ENCODE measurements at regions not wholly inside any gene's neighbourhood (a gene's known extent, or its start where the extent isn't known, plus 50 kb on each side); places are given as distances from the start of the nearest gene placed in this dataset.
"Not testable (repeated sequence)": the region's sequence is repeated elsewhere in the genome, so short reads cannot be mapped to it uniquely, and the experiment has no call there.

GRCh38 chr6:90361174-90361573 lies 64.5 kb upstream of the BACH2 start:
- 59 to 68% methylated on average over 4 of the region's 4 CpGs for WGBS, 2 donors
- Histone ChIP-seq H3K4me3 (no peak overlapping the region), H3K27ac (no peak overlapping the region), H3K9me3 (no peaks in the 10 kb centered on the region), H3K27me3 (peaks cover 0 to 5% (median 0%) of the 10 kb centered on the region in 4 donors), H3K36me3 (no peaks in the 10 kb centered on the region), H3K4me1 (no peaks in the 10 kb centered on the region)
- DNase-seq (no peak), FAIRE-seq (no peak), ATAC-seq (no peak)
- TF ChIP-seq, protein P1, sequence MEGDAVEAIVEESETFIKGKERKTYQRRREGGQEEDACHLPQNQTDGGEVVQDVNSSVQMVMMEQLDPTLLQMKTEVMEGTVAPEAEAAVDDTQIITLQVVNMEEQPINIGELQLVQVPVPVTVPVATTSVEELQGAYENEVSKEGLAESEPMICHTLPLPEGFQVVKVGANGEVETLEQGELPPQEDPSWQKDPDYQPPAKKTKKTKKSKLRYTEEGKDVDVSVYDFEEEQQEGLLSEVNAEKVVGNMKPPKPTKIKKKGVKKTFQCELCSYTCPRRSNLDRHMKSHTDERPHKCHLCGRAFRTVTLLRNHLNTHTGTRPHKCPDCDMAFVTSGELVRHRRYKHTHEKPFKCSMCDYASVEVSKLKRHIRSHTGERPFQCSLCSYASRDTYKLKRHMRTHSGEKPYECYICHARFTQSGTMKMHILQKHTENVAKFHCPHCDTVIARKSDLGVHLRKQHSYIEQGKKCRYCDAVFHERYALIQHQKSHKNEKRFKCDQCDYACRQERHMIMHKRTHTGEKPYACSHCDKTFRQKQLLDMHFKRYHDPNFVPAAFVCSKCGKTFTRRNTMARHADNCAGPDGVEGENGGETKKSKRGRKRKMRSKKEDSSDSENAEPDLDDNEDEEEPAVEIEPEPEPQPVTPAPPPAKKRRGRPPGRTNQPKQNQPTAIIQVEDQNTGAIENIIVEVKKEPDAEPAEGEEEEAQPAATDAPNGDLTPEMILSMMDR (IDR thresholded peaks at IDR 0.05), result no peak
- intact Hi-C loops (cut with DNase I), result no loop called here

- FAIRE-seq; H3K27me3 ChIP-seq; DNase-seq; intact Hi-C loops (cut with DNase I); H3K27ac ChIP-seq; H3K9me3 ChIP-seq; H3K4me3 ChIP-seq; H3K36me3 ChIP-seq; H3K4me1 ChIP-seq: not testable (repeated sequence)
- 64 to 68% methylated on average over 11 of the region's 11 CpGs for WGBS, 2 donors
- peak in 1 of 4 donors; percentile 37 for ATAC-seq
These were observed 61.6 kb upstream of the BACH2 start for GRCh38 chr6:90358036-90358770.

DNA sequence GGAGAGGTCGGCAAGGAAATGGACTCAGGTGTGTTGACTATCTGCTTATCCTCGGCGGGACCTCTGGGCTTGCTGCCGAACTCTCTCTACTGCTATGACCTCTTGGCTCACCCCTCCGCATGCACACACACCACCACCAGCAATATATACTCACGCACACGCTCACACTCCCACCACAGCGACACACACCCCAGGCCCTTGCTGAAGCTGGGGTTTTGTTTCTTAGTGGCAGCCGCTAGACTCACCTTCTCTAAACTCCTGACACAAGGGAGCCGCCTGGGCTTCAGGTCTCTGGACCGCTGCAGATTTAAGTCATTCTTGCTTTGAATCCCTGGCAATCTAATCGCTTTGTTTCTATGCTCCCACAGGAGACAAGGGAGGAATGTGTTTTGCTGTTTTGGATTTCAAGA lies 59.4 kb upstream of the BACH2 start:
- FAIRE-seq, result no peak
- Histone ChIP-seq H3K9me3 (no peaks in the 10 kb centered on the region), H3K27ac (no peak overlapping the region), H3K36me3 (no peaks in the 10 kb centered on the region), H3K27me3 (peaks cover 0 to 5% (median 1%) of the 10 kb centered on the region in 4 donors), H3K4me1 (no peaks in the 10 kb centered on the region), H3K4me3 (no peak overlapping the region)
- TF ChIP-seq, protein P1 (IDR thresholded peaks at IDR 0.05), result no peak
- ATAC-seq, result no peak
- DNase-seq, result no peak
- WGBS, 2 donors, result 44 to 50% methylated on average over 12 of the region's 12 CpGs
- intact Hi-C loops (cut with DNase I), result no loop called here

DNA sequence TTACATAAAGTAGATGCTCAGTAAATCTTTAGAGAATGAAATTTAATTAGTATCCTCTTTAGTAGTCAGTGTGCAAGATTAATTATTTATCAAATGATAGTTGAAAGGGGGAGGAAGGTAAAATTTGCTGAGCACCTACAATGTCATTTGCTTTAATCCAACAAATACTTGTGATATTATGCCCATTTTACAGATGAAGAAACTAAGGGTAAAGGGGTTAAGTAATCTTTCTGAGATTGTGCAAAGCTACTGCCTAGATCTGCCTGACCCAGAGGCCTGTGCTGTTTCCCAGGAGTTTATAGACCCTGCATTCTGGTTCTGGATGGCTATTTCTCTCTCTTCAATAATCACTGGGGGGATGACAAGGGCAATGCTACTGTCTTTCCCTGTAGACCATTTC lies 58.3 kb upstream of the BACH2 start:
- H3K4me3 ChIP-seq, result no peak overlapping the region

DNA sequence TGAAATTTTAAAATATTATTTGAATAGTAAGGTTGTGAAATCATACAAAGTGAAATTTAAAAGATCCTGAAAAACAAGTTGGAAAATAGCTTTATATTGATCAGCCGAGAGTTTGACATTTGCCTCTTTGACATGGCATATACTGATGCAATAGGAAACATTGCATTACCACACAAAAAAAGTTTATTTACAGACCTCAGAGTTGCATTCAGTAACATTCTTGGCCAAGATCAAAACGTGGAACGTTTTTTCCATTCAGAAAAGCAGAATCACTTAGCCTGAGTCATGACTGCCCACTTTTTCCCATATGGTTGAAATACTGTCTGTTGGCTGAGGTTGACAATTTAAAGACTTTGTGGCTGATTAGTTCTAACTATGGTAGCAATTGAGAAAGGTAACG lies 55.1 kb upstream of the BACH2 start:
- ATAC-seq, result no peak

More for the DNA sequence above, 58.3 kb upstream of the BACH2 start:
- Histone ChIP-seq H3K27me3 (peaks cover 0 to 5% (median 1%) of the 10 kb centered on the region in 4 donors), H3K36me3 (no peaks in the 10 kb centered on the region), H3K4me1 (no peaks in the 10 kb centered on the region), H3K27ac (no peak overlapping the region), H3K9me3 (no peaks in the 10 kb centered on the region)
- TF ChIP-seq, protein P1 (IDR thresholded peaks at IDR 0.05), result no peak
- intact Hi-C loops (cut with DNase I), result no loop called here
- ATAC-seq (no peak), DNase-seq (no peak), FAIRE-seq (no peak)

More for the DNA sequence above, 55.1 kb upstream of the BACH2 start:
- Histone ChIP-seq H3K9me3 (no peaks in the 10 kb centered on the region), H3K4me3 (no peak overlapping the region), H3K4me1 (no peaks in the 10 kb centered on the region), H3K27ac (no peak overlapping the region), H3K27me3 (peaks cover 0 to 2% (median 0%) of the 10 kb centered on the region in 4 donors), H3K36me3 (no peaks in the 10 kb centered on the region)
- intact Hi-C loops (cut with DNase I), result no loop called here
- FAIRE-seq (no peak), DNase-seq (no peak)
- WGBS, 2 donors, result 34% methylated on average over 4 of the region's 4 CpGs
- TF ChIP-seq, protein P1 (IDR thresholded peaks at IDR 0.05), result no peak

Data from pancreas (tissue), 10 donors.